WTC11 (cell line): ENCODE measurements at regions not wholly inside any gene's neighbourhood (a gene's known extent, or its start where the extent isn't known, plus 50 kb on each side); places are given as distances from the start of the nearest gene placed in this dataset.
A peak's percentile ranks its signal among the peaks of the same experiment; 100 is the strongest.

Experiments used
- ATAC-seq: fragments of 200-7000 bp; cut with Tn5 transposase; 2 replicates; pipeline ENCODE4 v1.10.0; 2021; ENCODE audit warnings: mild to moderate bottlenecking, moderate library complexity
- CTCF ChIA-PET: fragments of 300-600 bp; sonication (Branson Sonifier 250); formaldehyde crosslinking; loops from one replicate; lab custom pipeline; 2021; ENCODE audit warnings: antibody characterized with exemption; lab: Charles Lee
- POLR2A ChIA-PET: fragments of 350-600 bp; sonication (Branson Sonifier 250); formaldehyde crosslinking; loops from one replicate; lab custom pipeline; 2021; ENCODE audit warnings: antibody characterized with exemption; lab: Charles Lee
- DNase-seq: peaks from one replicate; pipeline ENCODE4 v3.0.0; 2021; ENCODE audit warnings: low spot score
- H3K27ac Mint-ChIP-seq: 2 replicates; pipeline ENCODE4 v1.8.0; 2021; ENCODE audit warnings: mixed read lengths
- H3K27me3 Mint-ChIP-seq: 2 replicates; pipeline ENCODE4 v1.8.0; 2021; ENCODE audit warnings: low read depth, mild to moderate bottlenecking, moderate library complexity, mixed read lengths
- H3K36me3 Mint-ChIP-seq: 2 replicates; pipeline ENCODE4 v1.8.0; 2021; ENCODE audit warnings: mixed read lengths
- H3K4me1 Mint-ChIP-seq: 2 replicates; pipeline ENCODE4 v1.8.0; 2022; ENCODE audit warnings: mixed read lengths
- H3K4me3 Mint-ChIP-seq: 2 replicates; pipeline ENCODE4 v1.8.0; 2021; ENCODE audit warnings: mild to moderate bottlenecking, moderate library complexity, mixed read lengths
- H3K9me3 Mint-ChIP-seq: 2 replicates; pipeline ENCODE4 v1.8.0; 2021; ENCODE audit warnings: mixed read lengths
- ATF2 ChIP-seq: sonication (generic); formaldehyde crosslinking; IDR thresholded peaks from 2 replicates; pipeline ENCODE4 v1.8.1; 2022; ENCODE audit warnings: low read depth, missing genetic modification reagents, borderline replicate concordance
- E2F1 ChIP-seq: sonication (generic); formaldehyde crosslinking; IDR thresholded peaks from 2 replicates; pipeline ENCODE4 v1.8.0; 2022; ENCODE audit warnings: mild to moderate bottlenecking, missing genetic modification reagents
- E2F4 ChIP-seq: sonication (generic); formaldehyde crosslinking; IDR thresholded peaks from 2 replicates; pipeline ENCODE4 v1.8.1; 2022; ENCODE audit warnings: low read depth, mild to moderate bottlenecking, moderate library complexity, missing genetic modification reagents, borderline replicate concordance
- E2F5 ChIP-seq: sonication (generic); formaldehyde crosslinking; IDR thresholded peaks from 2 replicates; pipeline ENCODE4 v1.8.1; 2022; ENCODE audit warnings: mild to moderate bottlenecking, moderate library complexity, missing genetic modification reagents
- FOXK1 ChIP-seq: sonication (generic); formaldehyde crosslinking; IDR thresholded peaks from 2 replicates; pipeline ENCODE4 v1.8.0; 2022; ENCODE audit warnings: mild to moderate bottlenecking, moderate library complexity, missing genetic modification reagents
- FOXP1 ChIP-seq: sonication (generic); formaldehyde crosslinking; IDR thresholded peaks from 2 replicates; pipeline ENCODE4 v1.8.0; 2022; ENCODE audit warnings: missing genetic modification reagents, mild to moderate bottlenecking, moderate library complexity, borderline replicate concordance
- GABPB1 ChIP-seq: sonication (generic); formaldehyde crosslinking; IDR thresholded peaks from 2 replicates; pipeline ENCODE4 v1.8.1; 2023; ENCODE audit warnings: mild to moderate bottlenecking, missing genetic modification reagents
- GRHL2 ChIP-seq: fragments of 250-450 bp; sonication (Bioruptor Pico); IDR thresholded peaks from 2 replicates; pipeline ENCODE4 v1.8.0; 2022; ENCODE audit warnings: mild to moderate bottlenecking, moderate library complexity; ENCODE audit not compliant: insufficient replicate concordance, severe bottlenecking
- JAZF1 ChIP-seq: fragments of 250-450 bp; sonication (Bioruptor Pico); IDR thresholded peaks from 2 replicates; pipeline ENCODE4 v1.9.0; 2021; ENCODE audit warnings: moderate library complexity, mild to moderate bottlenecking, inconsistent platforms
- MXD4 ChIP-seq: fragments of 250-450 bp; sonication (Bioruptor Pico); IDR thresholded peaks from 2 replicates; pipeline ENCODE4 v1.8.0; 2021; ENCODE audit warnings: mild to moderate bottlenecking, moderate library complexity, borderline replicate concordance
- NR2C2 ChIP-seq: sonication (generic); formaldehyde crosslinking; IDR thresholded peaks from 2 replicates; pipeline ENCODE4 v1.8.0; 2022; ENCODE audit warnings: mild to moderate bottlenecking, missing genetic modification reagents
- RELA ChIP-seq: sonication (generic); formaldehyde crosslinking; IDR thresholded peaks from 2 replicates; pipeline ENCODE4 v1.8.1; 2022; ENCODE audit warnings: missing genetic modification reagents, mild to moderate bottlenecking, borderline replicate concordance
- TEAD4 ChIP-seq: sonication (generic); formaldehyde crosslinking; IDR thresholded peaks from 2 replicates; pipeline ENCODE4 v1.8.0; 2022; ENCODE audit warnings: mild to moderate bottlenecking, missing genetic modification reagents
- TP53 ChIP-seq: sonication (generic); formaldehyde crosslinking; IDR thresholded peaks from 2 replicates; pipeline ENCODE4 v1.8.1; 2023; ENCODE audit warnings: mild to moderate bottlenecking, missing genetic modification reagents
- ZBTB43 ChIP-seq: sonication (generic); formaldehyde crosslinking; IDR thresholded peaks from 2 replicates; pipeline ENCODE4 v1.8.1; 2023; ENCODE audit warnings: mild to moderate bottlenecking, missing genetic modification reagents
- ZNF263 ChIP-seq: sonication (generic); formaldehyde crosslinking; IDR thresholded peaks from 2 replicates; pipeline ENCODE4 v1.8.1; 2022; ENCODE audit warnings: low read depth, mild to moderate bottlenecking, moderate library complexity, missing genetic modification reagents
- ZNF416 ChIP-seq: fragments of 250-450 bp; sonication (Bioruptor Pico); IDR thresholded peaks from 2 replicates; pipeline ENCODE4 v1.9.0; 2021; ENCODE audit warnings: mild to moderate bottlenecking, inconsistent platforms
- ZNF425 ChIP-seq: fragments of 250-450 bp; sonication (Bioruptor Pico); conservative IDR thresholded peaks from 2 replicates; pipeline ENCODE4 v1.9.0; 2021; ENCODE audit warnings: mild to moderate bottlenecking

- DNase-seq, result no peak
- Mint-ChIP-seq H3K36me3 (no peaks in the 10 kb centered on the region), H3K4me1 (no peaks in the 10 kb centered on the region), H3K27ac (no peak overlapping the region; the same call in 1 of the 2 replicates), H3K9me3 (peaks cover 4% of the 10 kb centered on the region; the same call in 1 of the 2 replicates), H3K27me3 (no peaks in the 10 kb centered on the region), H3K4me3 (no peak overlapping the region)
- POLR2A ChIA-PET, result no interaction called here
- peak; percentile 49; the same call in 1 of the 2 replicates for ATAC-seq
- TF ChIP-seq FOXK1 (CRISPR knock-in tag), result no peak
- TF ChIP-seq RELA, result no peak
- no peak for TF ChIP-seq ATF2
- TF ChIP-seq E2F1 (CRISPR knock-in tag), result no peak
- no peak for TF ChIP-seq JAZF1 (CRISPR knock-in tag)
- TF ChIP-seq TEAD4 (CRISPR knock-in tag), result no peak
- TF ChIP-seq GRHL2 (CRISPR knock-in tag), result no peak
- no peak for TF ChIP-seq E2F4 (CRISPR knock-in tag)
- no peak for TF ChIP-seq ZNF425
- no peak for TF ChIP-seq FOXP1 (CRISPR knock-in tag)
- no peak for TF ChIP-seq GABPB1 (CRISPR knock-in tag)
- TF ChIP-seq E2F5, result no peak
- TF ChIP-seq NR2C2 (CRISPR knock-in tag), result no peak
- TF ChIP-seq ZNF416 (CRISPR knock-in tag), result no peak
- TF ChIP-seq ZNF263 (CRISPR knock-in tag), result no peak
- no peak for TF ChIP-seq ZBTB43
- TF ChIP-seq MXD4 (CRISPR knock-in tag), result no peak
- no peak for TF ChIP-seq TP53 (CRISPR knock-in tag)
- CTCF ChIA-PET, result interaction anchor here (0.5 to 3.7 kb wide), 14 partner anchors 15 to 311 kb away, joined by 3 to 17 read pairs (median 6); no protein-coding TSS in a partner anchor
These were observed 148.0 kb downstream of the ASB1 start for GRCh38 chr2:238574490-238575271.
